IMR-90 (cell line): ENCODE measurements at regions not wholly inside any gene's neighbourhood (a gene's known extent, or its start where the extent isn't known, plus 50 kb on each side); places are given as distances from the start of the nearest gene placed in this dataset.

Experiments used
- CEBPB ChIP-seq: IDR thresholded peaks from 2 replicates; pipeline ENCODE4 v1.6.1; 2012; ENCODE audit warnings: low read depth, low read length, improper control_type of control experiment
- CHD1 ChIP-seq: IDR thresholded peaks from 2 replicates; pipeline ENCODE4 v1.6.1; 2012; ENCODE audit warnings: low read depth, low read length, improper control_type of control experiment
- MAZ ChIP-seq: IDR thresholded peaks from 2 replicates; pipeline ENCODE4 v1.6.1; 2012; ENCODE audit warnings: low read depth, mild to moderate bottlenecking, low read length, improper control_type of control experiment, moderate library complexity, borderline replicate concordance
- MXI1 ChIP-seq: IDR thresholded peaks from 2 replicates; pipeline ENCODE4 v1.6.1; 2012; ENCODE audit warnings: low read depth, mild to moderate bottlenecking, low read length, moderate library complexity, borderline replicate concordance
- POLR2A ChIP-seq: IDR thresholded peaks from 2 replicates; pipeline ENCODE4 v1.6.1; 2012; ENCODE audit warnings: mild to moderate bottlenecking, low read depth, low read length
- RAD21 ChIP-seq: IDR thresholded peaks from 2 replicates; pipeline ENCODE4 v1.6.1; 2012; ENCODE audit warnings: low read length, improper control_type of control experiment
- TF ChIP-seq, protein P1 (sequence below): fragments of 150-350 bp; IDR thresholded peaks from 2 replicates; pipeline ENCODE4 v1.6.1; 2016; ENCODE audit warnings: low read depth, mild to moderate bottlenecking, low read length, moderate library complexity, borderline replicate concordance
- TF ChIP-seq, protein P2 (sequence below): conservative IDR thresholded peaks from 2 replicates; pipeline ENCODE4 v1.5.1; 2012; ENCODE audit warnings: mild to moderate bottlenecking, low read depth, low read length, improper control_type of control experiment

DNA sequence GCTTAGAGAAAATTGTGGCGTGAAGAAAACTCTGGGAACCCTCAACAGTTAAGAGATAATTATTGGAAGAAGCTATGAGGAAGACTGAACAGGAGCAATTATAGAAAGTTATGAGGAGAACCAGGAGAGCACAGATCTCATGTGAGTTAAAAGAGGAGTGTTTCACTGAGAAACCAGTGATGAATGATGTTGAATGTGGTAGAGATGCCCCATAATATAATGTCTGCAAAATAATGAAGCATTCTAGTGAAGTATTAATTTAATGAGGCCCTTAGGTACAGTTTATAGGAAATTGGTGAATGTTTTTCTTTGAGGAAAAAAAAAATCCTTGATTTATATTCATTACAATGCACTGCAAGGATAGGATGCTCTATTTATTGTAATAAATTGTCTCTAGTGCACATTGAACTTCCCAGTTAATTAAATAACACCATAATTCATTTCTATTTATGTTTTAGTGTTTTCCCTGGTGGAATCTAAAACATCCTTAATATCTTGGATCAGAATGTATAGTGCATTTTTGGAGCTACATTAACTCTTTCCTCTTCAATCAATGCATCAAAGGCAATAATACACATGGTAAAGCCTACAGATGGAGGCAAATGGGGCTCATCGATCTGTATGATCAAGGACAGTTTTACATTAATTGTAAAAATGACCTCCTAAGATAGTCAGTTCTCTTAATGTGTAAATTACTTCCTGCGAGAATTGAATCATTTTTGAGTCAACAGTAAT is 91.4 kb upstream of the EYS start:
- TF ChIP-seq RAD21 = no peak
- TF ChIP-seq, protein P1, sequence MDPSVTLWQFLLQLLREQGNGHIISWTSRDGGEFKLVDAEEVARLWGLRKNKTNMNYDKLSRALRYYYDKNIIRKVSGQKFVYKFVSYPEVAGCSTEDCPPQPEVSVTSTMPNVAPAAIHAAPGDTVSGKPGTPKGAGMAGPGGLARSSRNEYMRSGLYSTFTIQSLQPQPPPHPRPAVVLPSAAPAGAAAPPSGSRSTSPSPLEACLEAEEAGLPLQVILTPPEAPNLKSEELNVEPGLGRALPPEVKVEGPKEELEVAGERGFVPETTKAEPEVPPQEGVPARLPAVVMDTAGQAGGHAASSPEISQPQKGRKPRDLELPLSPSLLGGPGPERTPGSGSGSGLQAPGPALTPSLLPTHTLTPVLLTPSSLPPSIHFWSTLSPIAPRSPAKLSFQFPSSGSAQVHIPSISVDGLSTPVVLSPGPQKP = no peak
- TF ChIP-seq, protein P2, sequence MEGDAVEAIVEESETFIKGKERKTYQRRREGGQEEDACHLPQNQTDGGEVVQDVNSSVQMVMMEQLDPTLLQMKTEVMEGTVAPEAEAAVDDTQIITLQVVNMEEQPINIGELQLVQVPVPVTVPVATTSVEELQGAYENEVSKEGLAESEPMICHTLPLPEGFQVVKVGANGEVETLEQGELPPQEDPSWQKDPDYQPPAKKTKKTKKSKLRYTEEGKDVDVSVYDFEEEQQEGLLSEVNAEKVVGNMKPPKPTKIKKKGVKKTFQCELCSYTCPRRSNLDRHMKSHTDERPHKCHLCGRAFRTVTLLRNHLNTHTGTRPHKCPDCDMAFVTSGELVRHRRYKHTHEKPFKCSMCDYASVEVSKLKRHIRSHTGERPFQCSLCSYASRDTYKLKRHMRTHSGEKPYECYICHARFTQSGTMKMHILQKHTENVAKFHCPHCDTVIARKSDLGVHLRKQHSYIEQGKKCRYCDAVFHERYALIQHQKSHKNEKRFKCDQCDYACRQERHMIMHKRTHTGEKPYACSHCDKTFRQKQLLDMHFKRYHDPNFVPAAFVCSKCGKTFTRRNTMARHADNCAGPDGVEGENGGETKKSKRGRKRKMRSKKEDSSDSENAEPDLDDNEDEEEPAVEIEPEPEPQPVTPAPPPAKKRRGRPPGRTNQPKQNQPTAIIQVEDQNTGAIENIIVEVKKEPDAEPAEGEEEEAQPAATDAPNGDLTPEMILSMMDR = no peak
- no peak for TF ChIP-seq POLR2A
- TF ChIP-seq CHD1 = no peak
- TF ChIP-seq CEBPB = no peak
- TF ChIP-seq MAZ = no peak
- no peak for TF ChIP-seq MXI1
